ENCODE measurements at regions not wholly inside any gene's neighbourhood (a gene's known extent, or its start where the extent isn't known, plus 50 kb on each side); places are given as distances from the start of the nearest gene placed in this dataset.

GRCh38 chr13:83953916-83954315, 71.6 kb upstream of the SLITRK1 start:
- Histone ChIP-seq H3K4me3 (ENCODE audit: low read depth, low read length, poor library complexity, severe bottlenecking) (no peak overlapping the region), H3K36me3 (ENCODE audit: insufficient read depth, low read length, poor library complexity, severe bottlenecking) (no peaks in the 10 kb centered on the region), H3K4me1 (ENCODE audit: insufficient read depth, low read length, poor library complexity, severe bottlenecking) (no peaks in the 10 kb centered on the region), H3K27ac (ENCODE audit: low read depth, low read length, poor library complexity, severe bottlenecking) (no peak overlapping the region), H3K9me3 (ENCODE audit: low read depth, low read length, poor library complexity, severe bottlenecking) (no peaks in the 10 kb centered on the region), H3K27me3 (replicated peaks; ENCODE audit: insufficient read depth, low read depth, low read length, poor library complexity) (no peaks in the 10 kb centered on the region)
- intact Hi-C loops (cut with micrococcal nuclease; ENCODE audit: unreplicated experiment): no loop called here
- DNase-seq (ENCODE audit: low spot score): no peak
- TF ChIP-seq EZH2 (IDR thresholded peaks at IDR 0.05; ENCODE audit: borderline replicate concordance, low read depth, low read length, poor library complexity, severe bottlenecking): no peak
- TF ChIP-seq CTCF (conservative IDR thresholded peaks at IDR 0.05; ENCODE audit: low read depth, low read length): no peak
- ChIA-PET CTCF (no interaction called here), POLR2A (ENCODE audit: low non-redundant PET) (no interaction called here)
- no TSS peak for BruUV-seq (replicated peaks)

- Histone ChIP-seq H3K36me3 (ENCODE audit: insufficient read depth, low read length, poor library complexity, severe bottlenecking) (no peaks in the 10 kb centered on the region), H3K27ac (ENCODE audit: low read depth, low read length, poor library complexity, severe bottlenecking) (no peak overlapping the region), H3K4me1 (ENCODE audit: insufficient read depth, low read length, poor library complexity, severe bottlenecking) (no peaks in the 10 kb centered on the region), H3K4me3 (ENCODE audit: low read depth, low read length, poor library complexity, severe bottlenecking) (no peak overlapping the region), H3K27me3 (replicated peaks; ENCODE audit: insufficient read depth, low read depth, low read length, poor library complexity) (no peaks in the 10 kb centered on the region), H3K9me3 (ENCODE audit: low read depth, low read length, poor library complexity, severe bottlenecking) (no peaks in the 10 kb centered on the region)
- TF ChIP-seq CTCF (conservative IDR thresholded peaks at IDR 0.05; ENCODE audit: low read depth, low read length): no peak
- TF ChIP-seq EZH2 (IDR thresholded peaks at IDR 0.05; ENCODE audit: borderline replicate concordance, low read depth, low read length, poor library complexity, severe bottlenecking): no peak
- DNase-seq (ENCODE audit: low spot score): no peak
- intact Hi-C loops (cut with micrococcal nuclease; ENCODE audit: unreplicated experiment): no loop called here
- ChIA-PET CTCF (no interaction called here), POLR2A (ENCODE audit: low non-redundant PET) (no interaction called here)
- no TSS peak for BruUV-seq (replicated peaks)
Observed at GRCh38 chr13:83950293-83950692, 68.0 kb upstream of the SLITRK1 start.

DNA sequence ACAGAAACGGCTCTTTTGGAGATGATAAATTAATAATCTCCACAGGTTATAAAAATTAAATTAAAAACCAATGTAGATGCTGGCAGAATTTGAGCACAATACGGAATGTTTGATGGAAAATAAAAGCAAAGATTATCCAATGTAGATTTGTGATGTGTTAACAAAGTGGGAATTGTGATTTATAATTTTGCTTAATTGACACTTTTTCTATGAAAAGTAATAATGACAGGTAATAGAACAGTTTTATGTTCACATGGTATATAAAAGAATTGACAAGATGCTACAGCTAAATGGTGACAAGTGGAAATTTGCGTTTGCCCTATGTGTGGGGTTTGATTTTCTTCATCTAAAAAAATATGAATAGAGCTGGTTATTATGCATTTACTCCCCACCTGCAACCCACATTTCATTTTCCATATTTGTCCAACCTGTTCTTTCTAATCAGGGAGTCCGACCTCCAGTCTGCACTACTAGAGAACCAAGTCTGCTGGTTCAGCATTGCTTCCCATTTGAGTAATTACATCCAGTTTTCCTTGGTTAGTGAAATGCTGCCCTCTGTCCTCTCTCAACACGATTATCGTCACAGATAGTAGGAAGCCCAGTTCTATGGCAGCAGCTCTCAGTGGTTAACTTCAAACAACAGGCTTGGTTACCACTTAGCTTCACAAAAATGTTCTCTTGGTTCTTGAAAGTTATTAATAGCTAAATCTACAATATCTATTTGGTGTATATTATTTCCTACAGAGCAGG, 61.4 kb upstream of the SLITRK1 start:
- TF ChIP-seq EZH2 (IDR thresholded peaks at IDR 0.05; ENCODE audit: borderline replicate concordance, low read depth, low read length, poor library complexity, severe bottlenecking) (no peak), CTCF (conservative IDR thresholded peaks at IDR 0.05; ENCODE audit: low read depth, low read length) (no peak)
- CTCF ChIA-PET: no interaction called here

More for the DNA sequence above, 61.4 kb upstream of the SLITRK1 start:
- no peaks in the 10 kb centered on the region for H3K27me3 ChIP-seq (replicated peaks; ENCODE audit: insufficient read depth, low read depth, low read length, poor library complexity)
- H3K9me3 ChIP-seq (ENCODE audit: low read depth, low read length, poor library complexity, severe bottlenecking): no peaks in the 10 kb centered on the region
- intact Hi-C loops (cut with micrococcal nuclease; ENCODE audit: unreplicated experiment): no loop called here
- no peak overlapping the region for H3K27ac ChIP-seq (ENCODE audit: low read depth, low read length, poor library complexity, severe bottlenecking)
- DNase-seq (ENCODE audit: low spot score): peak; percentile 1
- POLR2A ChIA-PET (ENCODE audit: low non-redundant PET): interaction anchor here (0.6 kb wide), 1 partner anchor 947 kb away, joined by 10 read pairs; no protein-coding TSS in a partner anchor
- no peaks in the 10 kb centered on the region for H3K4me1 ChIP-seq (ENCODE audit: insufficient read depth, low read length, poor library complexity, severe bottlenecking)
- H3K4me3 ChIP-seq (ENCODE audit: low read depth, low read length, poor library complexity, severe bottlenecking): no peak overlapping the region
- no TSS peak for BruUV-seq (replicated peaks)
- H3K36me3 ChIP-seq (ENCODE audit: insufficient read depth, low read length, poor library complexity, severe bottlenecking): no peaks in the 10 kb centered on the region
